HepG2 (cell line): ENCODE measurements at regions not wholly inside any gene's neighbourhood (a gene's known extent, or its start where the extent isn't known, plus 50 kb on each side); places are given as distances from the start of the nearest gene placed in this dataset.

Source experiments
- CAMTA2 ChIP-seq: sonication (generic); formaldehyde crosslinking; IDR thresholded peaks from 2 replicates; pipeline ENCODE4 v1.4.0; 2020; ENCODE audit warnings: mild to moderate bottlenecking, missing genetic modification reagents, borderline replicate concordance
- JDP2 ChIP-seq: sonication (generic); formaldehyde crosslinking; IDR thresholded peaks from 2 replicates; pipeline ENCODE4 v1.8.1; 2022; ENCODE audit warnings: missing genetic modification reagents, borderline replicate concordance
- MAX ChIP-seq: IDR thresholded peaks from 2 replicates; pipeline ENCODE4 v1.6.1; 2012; ENCODE audit warnings: inconsistent platforms
- RBFOX2 ChIP-seq: fragments of 200-400 bp; formaldehyde crosslinking; IDR thresholded peaks from 2 replicates; pipeline ENCODE4 v1.6.1; 2017; ENCODE audit warnings: low read depth, mild to moderate bottlenecking, low read length
- RBM39 ChIP-seq: fragments of 200-400 bp; formaldehyde crosslinking; IDR thresholded peaks from one replicate; pipeline ENCODE4 v1.6.1; 2018; ENCODE audit warnings: antibody characterized with exemption, mild to moderate bottlenecking, low read depth, low read length; ENCODE audit not compliant: poor library complexity, severe bottlenecking
- TCF7L2 ChIP-seq: IDR thresholded peaks from 2 replicates; pipeline ENCODE4 v1.6.1; 2011; ENCODE audit warnings: mild to moderate bottlenecking, low read depth, low read length, moderate library complexity
- TOE1 ChIP-seq: sonication (generic); formaldehyde crosslinking; IDR thresholded peaks from 2 replicates; pipeline ENCODE4 v1.4.0; 2020; ENCODE audit warnings: mild to moderate bottlenecking, missing genetic modification reagents
- ZBTB7A ChIP-seq: sonication (generic); formaldehyde crosslinking; IDR thresholded peaks from 2 replicates; pipeline ENCODE4 v1.8.0; 2022; ENCODE audit warnings: mild to moderate bottlenecking, missing genetic modification reagents
- ZNF10 ChIP-seq: sonication (generic); formaldehyde crosslinking; IDR thresholded peaks from 2 replicates; pipeline ENCODE4 v1.4.0; 2020; ENCODE audit warnings: mild to moderate bottlenecking, low read depth, missing genetic modification reagents, borderline replicate concordance

GRCh38 chr18:69161383-69162028 lies 239.2 kb upstream of the DOK6 start:
- TF ChIP-seq TCF7L2 (no peak), TOE1 (CRISPR knock-in tag) (no peak), JDP2 (no peak), ZBTB7A (CRISPR knock-in tag) (no peak), MAX (no peak), ZNF10 (no peak), RBFOX2 (no peak), CAMTA2 (CRISPR knock-in tag) (no peak), RBM39 (no peak)
